PC-3 (cell line): ENCODE measurements at regions not wholly inside any gene's neighbourhood (a gene's known extent, or its start where the extent isn't known, plus 50 kb on each side); places are given as distances from the start of the nearest gene placed in this dataset.

ENCODE experiments used
- ATAC-seq: fragments of 200-7000 bp; cut with Tn5 transposase; 2 replicates; pipeline ENCODE4 v1.9.1; 2020; ENCODE audit warnings: mild to moderate bottlenecking, moderate library complexity
- BruUV-seq: library from RNA; stranded (reverse); fragments of 400-500 nt; replicated peaks from 2 replicates; lab custom pipeline; 2021; lab: Mats Ljungman, UMichigan
- CTCF ChIA-PET: fragments of 300-600 bp; sonication (Branson Sonifier 250); formaldehyde crosslinking; loops from one replicate; lab custom pipeline; 2022; ENCODE audit warnings: antibody characterized with exemption; lab: Charles Lee
- POLR2A ChIA-PET: fragments of 300-600 bp; sonication (Branson Sonifier 250); formaldehyde crosslinking; loops from one replicate; lab custom pipeline; 2022; ENCODE audit warnings: antibody characterized with exemption; ENCODE audit not compliant: unreplicated experiment; lab: Charles Lee
- DNase-seq: peaks from one replicate; pipeline ENCODE4 v3.0.0-alpha.2; 2015
- H2AFZ ChIP-seq: fragments of 300-600 bp; sonication (generic); 2 replicates; pipeline ENCODE4 v1.6.0; 2016; ENCODE audit warnings: antibody characterized with exemption, low read length
- H3F3A ChIP-seq: fragments of 300-600 bp; sonication (generic); one replicate; pipeline ENCODE4 v1.6.0; 2017; ENCODE audit warnings: antibody characterized with exemption, low read length, control low read depth, mild to moderate bottlenecking; ENCODE audit not compliant: unreplicated experiment
- H3K27ac ChIP-seq: fragments of 300-600 bp; sonication (generic); 2 replicates; pipeline ENCODE4 v1.5.1; 2016; ENCODE audit warnings: mild to moderate bottlenecking, low read length
- H3K27me3 ChIP-seq: fragments of 300-600 bp; sonication (generic); 2 replicates; pipeline ENCODE4 v1.6.1; 2016; ENCODE audit warnings: low read length, mixed read lengths
- H3K36me3 ChIP-seq: fragments of 300-600 bp; sonication (generic); 2 replicates; pipeline ENCODE4 v1.6.1; 2016; ENCODE audit warnings: low read depth, mixed run types, low read length, mixed read lengths
- H3K4me1 ChIP-seq: fragments of 300-600 bp; sonication (generic); 2 replicates; pipeline ENCODE4 v1.5.1; 2016; ENCODE audit warnings: low read length; ENCODE audit not compliant: insufficient read depth
- H3K4me2 ChIP-seq: fragments of 300-600 bp; sonication (generic); 2 replicates; pipeline ENCODE4 v1.6.0; 2016; ENCODE audit warnings: low read length
- H3K4me3 ChIP-seq: fragments of 300-600 bp; sonication (generic); 2 replicates; pipeline ENCODE4 v1.5.1; 2016; ENCODE audit warnings: mild to moderate bottlenecking, low read length, mixed read lengths
- H3K79me2 ChIP-seq: fragments of 300-600 bp; sonication (generic); 2 replicates; pipeline ENCODE4 v1.6.1; 2017; ENCODE audit warnings: low read length, mixed read lengths
- H3K9ac ChIP-seq: fragments of 300-600 bp; sonication (generic); 2 replicates; pipeline ENCODE4 v1.6.0; 2016; ENCODE audit warnings: mild to moderate bottlenecking, low read length
- H3K9me2 ChIP-seq: fragments of 300-600 bp; sonication (generic); replicated peaks from 2 replicates; pipeline ENCODE4 v1.6.1; 2016; ENCODE audit warnings: mixed run types, low read length, mixed read lengths
- H3K9me3 ChIP-seq: fragments of 300-600 bp; sonication (generic); 2 replicates; pipeline ENCODE4 v1.6.1; 2016; ENCODE audit warnings: low read length, mixed read lengths
- H4K20me1 ChIP-seq: fragments of 300-600 bp; sonication (generic); 2 replicates; pipeline ENCODE4 v1.6.1; 2016; ENCODE audit warnings: low read length, mixed read lengths
- CTCF ChIP-seq: fragments of 300-600 bp; sonication (generic); conservative IDR thresholded peaks from 2 replicates; pipeline ENCODE4 v1.5.1; 2017; ENCODE audit warnings: antibody characterized with exemption, low read depth, mild to moderate bottlenecking, low read length
- EZH2 ChIP-seq: fragments of 300-600 bp; sonication (generic); IDR thresholded peaks from one replicate; pipeline ENCODE4 v1.6.1; 2017; ENCODE audit warnings: antibody characterized with exemption, mild to moderate bottlenecking, low read length; ENCODE audit not compliant: unreplicated experiment
- EZH2phosphoT487 ChIP-seq: fragments of 300-600 bp; sonication (generic); IDR thresholded peaks from 2 replicates; pipeline ENCODE4 v1.6.1; 2018; ENCODE audit warnings: mild to moderate bottlenecking, antibody characterized with exemption, low read length, borderline replicate concordance
- intact Hi-C: fragments of 100-400 bp; cut with micrococcal nuclease; formaldehyde crosslinking; loops from 2 replicates; pipeline ENCODE4 v1.9.0; 2023

- intact Hi-C loops, result no loop called here
- POLR2A ChIA-PET, result no interaction called here
- BruUV-seq, result no TSS peak
These were observed 90.7 kb downstream of the XCL2 start for GRCh38 chr1:168453056-168453455.

GRCh38 chr1:168452329-168452728 lies 91.5 kb downstream of the XCL2 start:
- ATAC-seq, result no peak

More at GRCh38 chr1:168453056-168453455, 90.7 kb downstream of the XCL2 start:
- Histone ChIP-seq H3K4me2 (no peak overlapping the region), H3K4me1 (0 out of 2 replicates have a peak, but pooled peaks cover 6% of the 10 kb centered on the region), H3K9ac (no peak overlapping the region), H3F3A (no peaks in the 10 kb centered on the region), H3K27me3 (no peaks in the 10 kb centered on the region; the same call in 1 of the 2 replicates), H3K79me2 (no peaks in the 10 kb centered on the region), H2AFZ (no peak overlapping the region), H3K27ac (no peak overlapping the region), H3K4me3 (no peak overlapping the region), H3K9me2 (no peaks in the 10 kb centered on the region), H4K20me1 (no peaks in the 10 kb centered on the region), H3K9me3 (no peaks in the 10 kb centered on the region), H3K36me3 (no peaks in the 10 kb centered on the region; the same call in 1 of the 2 replicates)
- no peak for TF ChIP-seq EZH2phosphoT487
- no peak for TF ChIP-seq CTCF
- TF ChIP-seq EZH2, result no peak
- ATAC-seq (no peak), DNase-seq (no peak)
- CTCF ChIA-PET, result interaction anchor here (0.5 kb wide), 1 partner anchor 1003 kb away, joined by 3 read pairs; no protein-coding TSS in a partner anchor

More at GRCh38 chr1:168452329-168452728, 91.5 kb downstream of the XCL2 start:
- Histone ChIP-seq H3K9me3 (no peaks in the 10 kb centered on the region), H3K9me2 (no peaks in the 10 kb centered on the region), H3F3A (no peaks in the 10 kb centered on the region), H4K20me1 (no peaks in the 10 kb centered on the region), H3K36me3 (no peaks in the 10 kb centered on the region; the same call in 1 of the 2 replicates), H3K4me3 (no peak overlapping the region), H3K27me3 (no peaks in the 10 kb centered on the region; the same call in 1 of the 2 replicates), H3K9ac (no peak overlapping the region), H2AFZ (no peak overlapping the region), H3K4me2 (no peak overlapping the region), H3K4me1 (0 out of 2 replicates have a peak, but pooled peaks cover 4% of the 10 kb centered on the region), H3K27ac (no peak overlapping the region), H3K79me2 (no peaks in the 10 kb centered on the region)
- no TSS peak for BruUV-seq
- peak; percentile 61 for TF ChIP-seq CTCF
- no peak for TF ChIP-seq EZH2
- no peak for TF ChIP-seq EZH2phosphoT487
- DNase-seq, result no peak
- CTCF ChIA-PET, result no interaction called here
- POLR2A ChIA-PET, result no interaction called here
- intact Hi-C loops, result no loop called here
